GM12873 (cell line): ENCODE measurements at regions not wholly inside any gene's neighbourhood (a gene's known extent, or its start where the extent isn't known, plus 50 kb on each side); places are given as distances from the start of the nearest gene placed in this dataset.

Experiments
- TF ChIP-seq, protein P1 (sequence below): IDR thresholded peaks from 2 replicates; pipeline ENCODE4 v1.5.1; 2012; ENCODE audit warnings: low read depth, mild to moderate bottlenecking, moderate library complexity, low read length, control low read depth; ENCODE audit not compliant: insufficient read depth; ENCODE audit errors: missing control alignments

DNA sequence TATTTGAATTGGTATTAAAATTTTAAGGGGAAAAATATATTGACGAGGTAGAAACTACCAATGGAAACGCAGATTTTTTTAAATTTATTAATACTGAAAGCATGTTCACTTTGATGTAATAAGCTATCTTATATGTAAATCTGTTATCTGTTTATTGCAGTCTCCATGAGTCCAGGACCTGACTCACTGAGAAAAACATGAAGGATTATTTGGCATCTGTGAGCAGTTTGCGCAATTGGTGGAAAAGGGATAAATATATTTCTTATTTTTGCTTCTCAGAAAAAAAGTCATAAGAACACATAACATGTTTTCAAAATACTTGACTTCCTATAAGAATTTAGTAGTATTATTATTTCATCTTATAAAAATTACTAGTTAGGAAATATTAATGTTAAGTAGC, 561.4 kb downstream of the ADCYAP1 start:
- TF ChIP-seq, protein P1, sequence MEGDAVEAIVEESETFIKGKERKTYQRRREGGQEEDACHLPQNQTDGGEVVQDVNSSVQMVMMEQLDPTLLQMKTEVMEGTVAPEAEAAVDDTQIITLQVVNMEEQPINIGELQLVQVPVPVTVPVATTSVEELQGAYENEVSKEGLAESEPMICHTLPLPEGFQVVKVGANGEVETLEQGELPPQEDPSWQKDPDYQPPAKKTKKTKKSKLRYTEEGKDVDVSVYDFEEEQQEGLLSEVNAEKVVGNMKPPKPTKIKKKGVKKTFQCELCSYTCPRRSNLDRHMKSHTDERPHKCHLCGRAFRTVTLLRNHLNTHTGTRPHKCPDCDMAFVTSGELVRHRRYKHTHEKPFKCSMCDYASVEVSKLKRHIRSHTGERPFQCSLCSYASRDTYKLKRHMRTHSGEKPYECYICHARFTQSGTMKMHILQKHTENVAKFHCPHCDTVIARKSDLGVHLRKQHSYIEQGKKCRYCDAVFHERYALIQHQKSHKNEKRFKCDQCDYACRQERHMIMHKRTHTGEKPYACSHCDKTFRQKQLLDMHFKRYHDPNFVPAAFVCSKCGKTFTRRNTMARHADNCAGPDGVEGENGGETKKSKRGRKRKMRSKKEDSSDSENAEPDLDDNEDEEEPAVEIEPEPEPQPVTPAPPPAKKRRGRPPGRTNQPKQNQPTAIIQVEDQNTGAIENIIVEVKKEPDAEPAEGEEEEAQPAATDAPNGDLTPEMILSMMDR = no peak

DNA sequence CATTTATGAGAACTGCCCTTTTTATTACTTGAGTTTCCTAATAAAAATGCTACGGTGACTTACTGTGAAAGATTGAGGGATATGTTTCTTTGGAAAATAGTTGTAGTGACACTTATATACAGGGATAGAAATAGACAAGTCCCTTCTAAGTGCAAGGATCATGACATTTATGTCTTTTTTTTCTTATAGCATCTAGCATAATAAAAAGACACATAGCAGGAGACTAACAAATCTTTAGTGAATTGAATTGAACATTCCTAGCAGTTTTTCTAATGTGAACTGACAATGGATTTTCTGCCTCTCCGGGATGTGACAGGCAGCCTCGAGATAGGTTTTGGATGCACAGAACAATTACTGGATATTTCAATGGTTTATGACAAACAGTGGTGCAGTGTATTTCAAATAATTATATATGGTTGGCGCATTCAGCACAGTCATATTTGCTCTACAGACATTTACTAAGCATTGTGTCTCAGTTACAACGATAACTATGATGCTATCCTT, 562.8 kb downstream of the ADCYAP1 start:
- TF ChIP-seq, protein P1 = no peak

DNA sequence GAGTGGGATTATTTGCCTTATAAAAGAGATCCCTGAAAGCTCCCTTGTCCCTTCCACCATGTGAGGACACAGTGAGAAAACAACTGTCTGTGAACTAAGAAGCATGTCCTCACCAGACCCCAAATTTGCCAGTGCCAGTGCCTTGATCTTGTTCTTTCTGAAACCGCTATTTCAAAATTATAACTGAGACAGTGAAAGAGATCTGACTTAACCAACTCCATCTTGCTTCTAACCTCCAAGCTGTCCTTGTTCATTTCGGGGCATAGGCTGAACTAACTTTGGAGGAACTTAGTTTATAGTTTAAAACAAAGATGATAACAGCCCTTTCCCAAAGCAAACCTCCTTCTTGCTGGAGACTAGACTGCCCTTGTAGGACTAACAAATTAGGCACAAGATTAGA, 563.9 kb downstream of the ADCYAP1 start:
- TF ChIP-seq, protein P1 = no peak

DNA sequence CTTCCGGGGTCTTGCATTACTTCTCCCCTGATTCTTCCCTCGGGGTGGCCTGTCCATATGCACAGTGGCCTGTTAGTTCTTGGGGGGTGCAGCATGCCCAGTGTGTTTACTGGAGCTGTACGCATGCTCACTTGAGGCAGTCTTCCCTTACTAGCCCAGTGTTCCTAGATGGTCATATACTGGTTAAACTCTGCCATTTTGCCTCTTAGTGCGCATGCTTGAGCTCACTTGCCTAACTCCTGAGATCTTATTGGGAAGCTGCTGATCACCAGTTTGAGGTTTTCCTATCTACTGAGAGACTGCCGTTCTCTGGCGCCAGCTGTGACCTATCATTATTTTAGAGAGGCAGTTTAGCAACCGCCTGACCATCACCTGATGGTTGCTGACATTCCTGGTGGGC, 571.2 kb downstream of the ADCYAP1 start:
- TF ChIP-seq, protein P1 = no peak

DNA sequence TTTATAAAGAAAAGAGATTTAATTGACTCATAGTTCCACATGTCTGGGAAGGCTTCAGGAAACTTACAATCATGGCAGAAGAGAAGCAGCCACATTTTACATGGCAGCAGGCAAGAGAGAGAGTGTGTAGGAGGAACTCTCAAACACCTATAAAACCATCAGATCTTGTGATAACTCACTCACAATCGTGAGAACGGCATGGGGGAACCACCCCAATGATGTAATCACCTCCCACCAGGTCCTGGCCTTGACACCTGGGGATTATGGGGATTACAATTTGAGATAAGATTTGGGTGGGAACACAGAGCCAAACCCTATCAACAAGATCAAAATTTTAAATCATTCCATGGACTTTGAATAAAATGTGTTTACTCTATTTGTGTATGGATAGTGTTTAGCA, 575.6 kb downstream of the ADCYAP1 start:
- TF ChIP-seq, protein P1 = no peak

DNA sequence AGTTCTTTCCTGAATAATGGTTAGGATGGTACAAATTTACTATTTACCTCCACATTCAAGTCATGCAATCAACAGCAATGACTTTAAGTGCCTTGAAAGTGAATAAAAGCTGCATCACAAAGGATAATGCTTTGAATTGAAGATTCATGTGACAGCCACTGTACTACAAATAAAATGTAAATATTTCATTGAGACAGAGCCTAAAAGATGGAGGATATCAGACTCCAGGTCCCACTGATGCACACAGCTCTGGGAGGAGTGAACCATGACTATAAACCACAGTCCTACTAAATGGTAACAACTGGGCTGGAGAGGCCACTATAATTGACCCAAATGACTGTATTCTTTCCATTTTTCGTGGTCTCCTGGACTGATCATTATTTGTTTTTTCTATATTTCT, 576.9 kb downstream of the ADCYAP1 start:
- TF ChIP-seq, protein P1 = no peak

DNA sequence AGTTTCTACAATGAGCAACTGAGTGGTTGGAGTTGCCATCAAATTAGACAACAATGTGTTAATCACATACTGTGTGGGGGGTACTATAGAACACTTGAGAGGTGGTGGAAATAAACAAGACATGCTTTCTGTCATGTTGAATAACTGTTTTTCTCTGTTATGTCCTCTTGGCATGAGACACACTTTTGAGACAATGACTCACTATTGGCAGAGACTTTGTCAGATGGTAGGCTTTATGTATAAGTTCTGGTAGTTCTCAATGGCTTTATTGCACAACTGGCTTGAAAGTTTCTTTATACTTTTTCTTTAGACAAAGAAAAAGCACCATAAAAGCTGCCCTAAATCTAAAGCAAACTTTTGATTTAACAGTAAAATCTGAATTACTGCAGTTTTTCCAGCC, 578.7 kb downstream of the ADCYAP1 start:
- TF ChIP-seq, protein P1 = no peak
